GM19023 (cell line): ENCODE measurements at regions not wholly inside any gene's neighbourhood (a gene's known extent, or its start where the extent isn't known, plus 50 kb on each side); places are given as distances from the start of the nearest gene placed in this dataset.

Experiments
- ATAC-seq: cut with Tn5 transposase; IDR thresholded peaks from one replicate; pipeline ENCODE4 v1.9.1; 2021; ENCODE audit warnings: mild to moderate bottlenecking, moderate library complexity; ENCODE audit not compliant: unreplicated experiment

DNA sequence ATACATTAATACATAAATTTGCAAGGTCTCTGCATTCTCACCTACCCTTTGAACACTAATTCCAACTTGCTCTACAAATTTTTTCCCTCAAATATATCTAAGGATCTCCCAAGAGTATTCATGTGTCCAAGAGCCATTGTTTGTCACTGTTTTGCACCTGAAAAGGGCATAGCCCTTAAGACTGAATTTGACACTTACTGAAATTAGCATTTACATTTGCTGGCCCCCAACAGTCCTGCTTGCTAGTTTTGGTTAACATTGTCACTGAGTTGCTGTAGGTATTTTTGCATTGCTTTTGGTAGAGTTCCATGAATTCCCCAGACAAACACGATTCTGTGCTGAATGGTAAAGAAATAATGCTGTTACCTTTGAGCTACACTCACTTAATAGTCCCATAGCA is 57.3 kb downstream of the KCNA4 start:
- ATAC-seq: no peak

- no peak for ATAC-seq
Measured at GRCh38 chr11:29957431-29957830, 59.4 kb downstream of the KCNA4 start.

- no peak for ATAC-seq
Measured at GRCh38 chr11:29956076-29956556, 60.7 kb downstream of the KCNA4 start.

- ATAC-seq: no peak
Measured at GRCh38 chr11:29943347-29943746, 73.5 kb downstream of the KCNA4 start.

DNA sequence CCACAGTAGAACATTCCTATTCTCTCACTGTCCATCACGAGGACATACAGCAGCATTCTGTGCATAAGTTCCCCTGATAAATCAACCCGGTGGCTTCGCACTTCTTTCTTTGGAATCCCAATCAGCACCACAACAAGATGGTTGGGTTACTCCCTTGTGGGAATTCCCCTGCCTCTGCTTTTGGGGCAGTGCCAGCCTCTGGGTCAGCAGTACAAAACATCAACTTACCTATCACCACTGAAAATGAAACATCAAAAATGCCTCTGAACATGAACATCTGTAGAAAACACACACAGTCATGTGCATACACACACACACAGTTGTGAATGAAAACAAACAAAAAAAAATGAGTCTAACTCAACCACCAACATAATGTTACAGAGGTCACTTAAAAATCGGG is 79.3 kb downstream of the KCNA4 start:
- ATAC-seq: no peak

GRCh38 chr11:29934115-29934638 is 82.7 kb downstream of the KCNA4 start:
- no peak for ATAC-seq

- no peak for ATAC-seq
Measured at GRCh38 chr11:29916040-29916439, 100.8 kb downstream of the KCNA4 start.

DNA sequence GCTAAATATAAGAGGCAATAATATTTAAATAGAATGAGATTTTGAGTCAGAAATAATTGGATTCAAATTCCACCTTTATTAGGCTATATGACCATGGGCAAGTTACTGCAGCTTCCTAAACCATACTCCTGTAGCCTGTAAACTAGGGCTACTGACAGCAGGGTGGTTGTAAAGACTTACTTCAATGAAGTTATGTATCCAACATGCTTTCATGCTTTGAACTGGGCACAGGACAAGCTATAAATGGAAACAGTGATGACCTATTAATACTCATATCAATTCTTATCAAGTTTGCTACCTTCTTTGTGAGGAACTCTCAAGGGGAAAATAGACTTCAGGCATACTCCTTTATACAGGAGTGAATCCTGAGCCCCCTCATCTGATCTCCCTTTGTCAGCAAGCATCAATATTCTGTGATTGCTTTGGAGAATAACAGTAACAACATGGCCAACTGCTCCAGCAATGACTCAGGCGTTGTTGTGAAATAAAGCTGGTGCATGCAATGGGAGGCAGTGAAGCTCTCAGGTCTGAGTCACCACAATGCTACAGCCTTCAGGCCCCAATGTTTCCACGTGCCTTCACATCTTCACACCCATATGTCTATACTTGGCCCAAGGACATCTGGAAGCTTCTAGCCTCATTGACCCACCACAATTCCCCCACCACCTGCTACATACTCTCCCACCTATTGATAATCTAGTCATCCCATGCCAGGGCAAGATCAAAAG is 102.5 kb downstream of the KCNA4 start:
- no peak for ATAC-seq

DNA sequence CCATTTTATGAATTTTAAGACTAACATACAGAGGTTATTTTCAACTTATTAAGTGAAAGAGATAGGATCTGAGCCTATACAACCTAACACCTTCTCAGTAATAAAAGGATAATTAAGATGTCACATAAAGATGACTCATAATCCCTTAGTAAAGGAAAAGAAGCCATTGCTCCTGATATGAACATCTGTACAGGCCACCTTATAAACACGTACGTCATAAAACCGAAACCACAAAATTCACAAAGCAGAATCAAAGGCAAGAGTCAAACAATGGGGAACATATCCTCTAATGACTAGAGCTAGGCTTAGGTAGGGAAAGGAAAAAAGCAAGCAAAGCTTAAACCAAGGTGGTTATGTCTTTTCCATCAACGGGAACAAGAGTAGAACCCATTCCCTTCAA is 103.5 kb downstream of the KCNA4 start:
- ATAC-seq: no peak

DNA sequence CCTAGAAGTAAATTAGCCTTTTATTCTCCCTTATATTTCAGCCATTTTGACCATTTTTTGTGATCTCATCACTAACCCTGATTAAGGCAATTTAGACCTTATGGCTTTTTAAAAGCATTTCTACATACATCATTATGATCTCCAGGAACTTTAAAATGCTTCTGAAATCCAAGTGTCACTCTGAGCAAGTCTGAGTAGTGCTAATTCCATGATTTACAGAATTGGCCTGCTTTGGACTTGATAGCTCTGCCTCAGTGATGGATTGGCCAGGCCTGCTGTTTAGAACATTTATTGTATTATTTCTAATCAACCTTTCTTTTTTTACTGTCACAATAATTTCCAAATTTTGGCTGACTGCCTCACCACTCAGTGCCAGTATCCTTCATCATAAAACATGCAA is 116.4 kb downstream of the KCNA4 start:
- ATAC-seq: no peak

DNA sequence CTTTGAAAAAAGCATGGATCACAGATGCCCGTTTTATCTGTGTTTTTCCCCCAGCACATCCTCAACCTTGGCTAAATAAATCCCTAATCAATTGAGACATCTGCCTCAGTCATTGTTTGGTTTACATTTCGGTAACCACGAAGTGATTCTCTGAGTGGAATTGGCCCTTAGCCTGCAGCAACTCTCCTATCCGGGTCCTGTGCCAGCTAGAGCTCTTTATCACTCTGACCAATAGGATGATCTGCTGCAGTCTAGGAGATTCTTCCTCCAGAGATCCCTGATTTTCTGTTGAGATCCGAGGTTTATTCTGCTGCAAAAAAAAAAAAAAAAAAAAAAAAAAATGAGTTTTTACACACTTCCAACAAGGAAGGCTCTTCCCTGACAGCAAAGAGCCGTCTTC is 137.3 kb downstream of the KCNA4 start:
- no peak for ATAC-seq

DNA sequence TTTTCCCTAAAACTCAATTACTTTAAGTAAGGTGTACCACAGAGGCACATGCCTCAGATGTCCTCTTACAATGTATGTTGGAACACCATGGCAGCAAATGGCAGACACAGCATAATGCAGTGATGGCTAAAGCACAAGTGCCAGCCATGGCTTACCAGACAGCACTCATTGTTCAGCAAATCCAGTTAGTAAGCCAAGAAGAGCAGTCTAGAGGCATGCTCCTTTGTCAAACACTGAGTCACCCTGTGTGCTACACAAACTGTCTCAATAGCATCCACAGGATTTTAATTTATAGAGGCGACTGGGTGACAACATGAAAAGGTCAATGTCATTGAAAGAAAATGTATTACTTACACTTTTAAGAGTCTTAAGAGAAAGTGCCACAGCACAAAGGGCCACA is 140.6 kb downstream of the KCNA4 start:
- ATAC-seq: no peak

DNA sequence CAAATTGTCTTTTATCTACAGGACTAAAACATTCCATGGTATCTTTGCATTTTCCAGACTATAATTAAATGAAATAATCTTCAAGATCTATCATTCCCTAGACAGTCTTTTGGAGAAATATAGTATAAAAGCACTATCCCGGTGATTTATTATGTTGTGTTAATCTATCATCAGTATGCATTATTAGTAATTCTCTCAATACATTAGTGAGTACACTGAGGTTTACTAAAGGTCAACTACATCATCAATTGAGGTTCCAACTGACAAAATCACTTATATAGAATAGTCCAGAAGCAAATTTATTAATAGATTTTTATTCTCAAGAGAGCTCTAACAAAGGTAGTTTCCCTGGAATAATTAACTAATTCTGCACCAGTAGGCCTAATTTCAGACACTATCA is 169.6 kb downstream of the KCNA4 start:
- no peak for ATAC-seq

DNA sequence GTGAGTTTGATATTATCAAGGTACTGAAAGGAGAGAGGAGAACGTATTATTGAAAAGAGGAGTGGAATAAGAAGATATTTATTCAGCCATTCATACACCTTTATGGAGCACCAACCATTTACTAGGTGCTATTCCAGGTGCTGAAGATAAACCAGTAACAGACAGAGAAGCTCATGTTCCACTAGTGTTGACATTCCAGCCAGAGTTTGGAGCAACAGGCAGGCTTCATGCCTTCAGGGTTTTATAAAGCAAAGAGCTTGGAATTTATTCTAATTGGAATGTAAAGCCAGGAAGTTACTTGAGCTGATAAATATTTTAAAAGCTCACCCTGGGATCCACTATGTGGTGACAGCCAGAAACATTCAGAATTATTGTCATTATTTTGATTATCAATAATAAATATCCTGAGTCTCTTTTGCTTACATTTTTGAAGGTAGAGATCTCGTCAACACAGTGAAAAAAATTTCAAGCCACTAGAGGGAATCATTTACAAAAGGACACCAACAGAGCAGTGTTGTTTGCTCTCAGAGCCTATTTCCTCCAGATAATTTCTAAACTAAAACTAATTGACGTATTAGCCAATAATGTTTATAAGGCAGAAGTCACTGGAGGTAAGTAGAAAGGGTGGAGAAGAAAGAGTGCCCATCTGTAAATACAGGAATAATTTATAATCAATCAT is 172.0 kb downstream of the KCNA4 start:
- no peak for ATAC-seq

DNA sequence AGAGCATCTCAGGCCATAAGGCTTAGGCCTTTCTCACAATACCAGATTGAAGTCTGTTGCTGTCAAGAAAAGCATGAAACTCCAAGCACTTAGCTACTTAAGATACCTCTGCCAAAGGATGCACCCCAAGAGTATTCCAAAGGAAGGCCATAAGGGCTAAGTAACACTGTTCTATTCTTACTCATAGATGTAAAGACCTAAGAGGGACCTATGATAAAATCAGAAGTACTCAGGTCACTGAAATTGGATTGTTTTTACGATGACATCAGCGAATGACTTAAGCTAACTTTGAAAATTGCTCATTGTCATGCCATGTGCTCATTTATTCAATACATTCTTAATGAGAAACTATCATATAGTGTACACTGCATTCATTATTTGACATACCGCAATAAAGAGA is 172.8 kb downstream of the KCNA4 start:
- ATAC-seq: no peak

GRCh38 chr11:29842061-29842460 is 174.8 kb downstream of the KCNA4 start:
- ATAC-seq: no peak

DNA sequence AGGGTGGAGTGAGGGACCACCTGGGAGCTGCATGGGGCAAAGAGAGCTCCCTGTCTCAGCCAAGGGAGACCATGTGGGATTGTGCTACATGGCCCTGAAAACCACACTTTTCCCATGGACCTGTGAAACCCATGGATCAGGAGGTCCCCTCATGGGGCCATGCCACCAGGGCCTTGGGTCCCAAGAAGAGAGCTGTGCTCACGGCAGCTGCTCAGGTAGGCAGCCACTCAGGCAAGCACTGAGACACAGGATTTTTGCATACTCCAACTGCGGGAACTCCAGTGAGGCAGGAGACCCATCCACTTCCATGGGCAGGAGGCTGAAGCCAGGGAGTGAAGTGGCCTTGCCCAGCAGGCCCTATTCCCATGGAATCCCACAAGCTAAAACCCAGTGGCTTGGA is 190.0 kb downstream of the KCNA4 start:
- no peak for ATAC-seq

DNA sequence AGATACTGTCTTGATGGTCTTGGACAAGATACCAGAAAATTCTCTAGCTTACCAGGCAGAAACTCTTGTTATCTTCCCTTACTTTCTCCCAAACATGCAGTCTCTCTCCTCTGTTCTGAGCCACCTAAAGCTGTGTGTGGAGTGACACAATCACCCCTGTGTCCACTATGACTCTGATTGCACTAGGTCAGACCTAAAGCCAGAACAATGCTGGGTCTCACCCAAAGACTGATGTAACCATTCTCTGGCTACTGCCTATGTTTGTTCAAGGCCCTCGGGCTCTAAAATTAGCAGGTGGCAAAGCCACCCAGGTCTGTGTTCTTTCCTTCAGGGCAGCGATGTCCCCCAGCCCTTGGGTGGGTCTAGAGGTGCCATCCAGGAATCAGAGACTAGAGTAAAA is 200.5 kb downstream of the KCNA4 start:
- no peak for ATAC-seq

DNA sequence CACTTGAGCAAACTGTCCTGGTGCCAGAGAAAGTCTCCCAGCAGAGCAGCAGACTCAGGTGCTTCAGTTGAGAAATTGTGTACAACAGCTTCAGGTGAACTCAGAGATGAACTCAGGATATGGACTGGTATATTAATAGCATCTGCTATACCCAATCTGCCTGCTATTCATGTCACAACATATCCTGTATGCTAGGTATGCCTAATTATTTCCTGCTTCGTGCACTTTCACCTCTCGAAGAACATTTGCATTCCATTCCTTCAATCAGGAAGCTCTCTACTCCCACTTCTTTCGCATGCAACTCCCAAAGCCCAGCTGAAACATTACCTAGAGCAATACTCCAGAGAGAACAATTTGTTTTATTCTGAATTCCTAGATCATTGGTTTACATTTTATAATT is 207.7 kb downstream of the KCNA4 start:
- no peak for ATAC-seq

GRCh38 chr11:29802522-29802921 is 214.3 kb downstream of the KCNA4 start:
- ATAC-seq: no peak

- no peak for ATAC-seq
Measured at GRCh38 chr11:29801561-29801960, 215.3 kb downstream of the KCNA4 start.

DNA sequence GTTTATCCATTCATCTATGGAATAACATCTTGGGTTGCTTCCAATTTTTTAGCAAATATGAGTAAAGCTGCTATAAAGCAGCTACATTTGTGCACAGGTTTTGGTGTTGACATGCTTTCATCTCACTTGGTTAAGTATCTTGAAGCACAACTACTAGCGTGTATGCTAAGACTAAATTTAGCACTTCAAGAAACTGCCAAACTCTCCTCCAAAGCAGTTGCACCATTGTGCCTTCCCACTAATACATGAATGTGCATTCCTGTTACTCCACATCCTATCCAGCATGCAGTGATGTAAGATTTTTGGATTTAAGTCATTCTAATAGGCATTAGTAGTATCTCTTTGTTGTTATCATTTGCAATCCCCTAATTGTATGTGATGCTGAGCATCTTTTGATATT is 230.7 kb downstream of the KCNA4 start:
- no peak for ATAC-seq
